ENCODE measurements at regions not wholly inside any gene's neighbourhood (a gene's known extent, or its start where the extent isn't known, plus 50 kb on each side); places are given as distances from the start of the nearest gene placed in this dataset.

DNA sequence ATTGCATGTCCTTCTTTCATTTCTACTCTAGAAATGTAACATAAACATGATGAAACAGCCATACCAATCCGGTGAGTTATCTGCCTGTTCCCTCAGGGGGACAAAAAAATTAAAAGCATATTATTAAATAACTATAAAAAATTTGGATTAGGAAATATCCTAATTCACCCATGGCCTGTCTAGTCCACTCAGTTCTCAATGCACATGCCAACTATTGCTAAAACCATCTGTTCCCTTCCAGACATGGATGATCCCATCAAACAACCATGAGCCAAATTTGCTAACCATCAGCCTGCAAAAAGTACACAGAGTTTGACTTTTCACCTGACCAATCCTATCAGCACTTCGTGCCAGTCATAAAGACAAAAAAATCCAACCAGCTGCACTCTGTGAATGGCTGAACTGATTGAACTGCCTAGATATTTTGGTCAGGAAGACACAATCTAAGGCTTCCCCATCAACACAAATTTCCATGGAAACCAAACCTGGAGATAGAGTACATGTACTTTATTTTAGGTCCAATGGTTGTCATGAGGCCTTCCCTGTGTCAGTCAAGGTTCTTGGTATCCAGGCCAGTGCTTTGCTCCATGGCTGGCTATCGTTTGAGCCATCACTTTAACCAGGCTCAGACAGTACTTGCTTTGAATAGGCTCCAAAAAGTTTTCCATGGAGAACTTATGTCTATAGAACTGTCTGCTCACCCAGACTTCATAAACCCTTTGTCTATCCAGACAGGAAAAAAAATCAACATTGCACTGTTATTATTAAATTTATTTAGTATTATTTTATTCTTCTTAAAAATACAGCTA is 570.8 kb downstream of the LTN1 start:
- TF ChIP-seq EZH2phosphoT487 (IDR thresholded peaks at IDR 0.05; ENCODE audit: low read depth, severe bottlenecking, unreplicated experiment) (no peak), EZH2 (IDR thresholded peaks at IDR 0.05; ENCODE audit: borderline replicate concordance) (no peak)
- TF ChIP-seq, protein P1, sequence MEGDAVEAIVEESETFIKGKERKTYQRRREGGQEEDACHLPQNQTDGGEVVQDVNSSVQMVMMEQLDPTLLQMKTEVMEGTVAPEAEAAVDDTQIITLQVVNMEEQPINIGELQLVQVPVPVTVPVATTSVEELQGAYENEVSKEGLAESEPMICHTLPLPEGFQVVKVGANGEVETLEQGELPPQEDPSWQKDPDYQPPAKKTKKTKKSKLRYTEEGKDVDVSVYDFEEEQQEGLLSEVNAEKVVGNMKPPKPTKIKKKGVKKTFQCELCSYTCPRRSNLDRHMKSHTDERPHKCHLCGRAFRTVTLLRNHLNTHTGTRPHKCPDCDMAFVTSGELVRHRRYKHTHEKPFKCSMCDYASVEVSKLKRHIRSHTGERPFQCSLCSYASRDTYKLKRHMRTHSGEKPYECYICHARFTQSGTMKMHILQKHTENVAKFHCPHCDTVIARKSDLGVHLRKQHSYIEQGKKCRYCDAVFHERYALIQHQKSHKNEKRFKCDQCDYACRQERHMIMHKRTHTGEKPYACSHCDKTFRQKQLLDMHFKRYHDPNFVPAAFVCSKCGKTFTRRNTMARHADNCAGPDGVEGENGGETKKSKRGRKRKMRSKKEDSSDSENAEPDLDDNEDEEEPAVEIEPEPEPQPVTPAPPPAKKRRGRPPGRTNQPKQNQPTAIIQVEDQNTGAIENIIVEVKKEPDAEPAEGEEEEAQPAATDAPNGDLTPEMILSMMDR (IDR thresholded peaks at IDR 0.05; ENCODE audit: poor library complexity): no peak
- no peaks in the 10 kb centered on the region for H3K9me3 ChIP-seq (ENCODE audit: low read depth)
- no peaks in the 10 kb centered on the region for H3K79me2 ChIP-seq
- no peaks in the 10 kb centered on the region for H3K9me2 ChIP-seq (replicated peaks; ENCODE audit: insufficient read depth)
- no peaks in the 10 kb centered on the region for H3K36me3 ChIP-seq (replicated peaks; ENCODE audit: insufficient read depth, low read depth)
- H3K4me1 ChIP-seq (ENCODE audit: insufficient read depth): peaks cover 13% of the 10 kb centered on the region
- H3K4me2 ChIP-seq: no peak overlapping the region
- H3K27me3 ChIP-seq: no peaks in the 10 kb centered on the region
- no peak overlapping the region for H3K4me3 ChIP-seq
- no peak overlapping the region for H3K27ac ChIP-seq
- no peak overlapping the region for H2AFZ ChIP-seq
- H4K20me1 ChIP-seq (ENCODE audit: insufficient read depth, poor library complexity, severe bottlenecking): no peaks in the 10 kb centered on the region
- WGBS (ENCODE audit: low lambda C conversion rate, missing lambda C conversion rate): 93% methylated on average over 3 of the region's 3 CpGs
- no peak for DNase-seq (ENCODE audit: low spot score)

DNA sequence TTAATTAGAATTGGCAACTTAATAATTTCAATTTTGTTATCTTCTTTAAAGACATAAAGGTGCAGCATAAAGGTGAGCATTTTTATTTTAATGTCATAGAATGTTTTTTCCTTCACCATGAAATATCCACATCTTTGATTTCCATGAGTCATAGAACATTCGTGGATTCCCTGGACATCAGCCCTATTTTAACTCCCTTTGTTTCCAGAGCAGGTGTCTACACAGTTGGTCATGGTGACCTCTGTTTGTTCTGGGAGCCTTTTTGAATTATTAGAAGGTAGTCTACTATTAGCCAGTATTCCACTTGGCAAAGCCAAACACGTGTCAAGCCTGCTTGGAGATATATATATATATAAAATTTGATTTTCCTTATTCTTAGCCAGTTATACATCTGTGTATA is 572.9 kb downstream of the LTN1 start:
- no peak for TF ChIP-seq EZH2phosphoT487 (IDR thresholded peaks at IDR 0.05; ENCODE audit: low read depth, severe bottlenecking, unreplicated experiment)
- TF ChIP-seq, protein P1 (IDR thresholded peaks at IDR 0.05; ENCODE audit: poor library complexity): no peak
- no peak for TF ChIP-seq EZH2 (IDR thresholded peaks at IDR 0.05; ENCODE audit: borderline replicate concordance)
- Histone ChIP-seq H3K4me3 (no peak overlapping the region), H3K4me1 (ENCODE audit: insufficient read depth) (peaks cover 13% of the 10 kb centered on the region), H3K9me3 (ENCODE audit: low read depth) (no peaks in the 10 kb centered on the region), H4K20me1 (ENCODE audit: insufficient read depth, poor library complexity, severe bottlenecking) (no peaks in the 10 kb centered on the region), H3K4me2 (no peak overlapping the region), H2AFZ (no peak overlapping the region), H3K36me3 (replicated peaks; ENCODE audit: insufficient read depth, low read depth) (no peaks in the 10 kb centered on the region), H3K27me3 (no peaks in the 10 kb centered on the region), H3K79me2 (no peaks in the 10 kb centered on the region), H3K9me2 (replicated peaks; ENCODE audit: insufficient read depth) (no peaks in the 10 kb centered on the region), H3K27ac (no peak overlapping the region)
- no peak for DNase-seq (ENCODE audit: low spot score)
- WGBS (ENCODE audit: low lambda C conversion rate, missing lambda C conversion rate): 89% methylated on average over 2 of the region's 2 CpGs

DNA sequence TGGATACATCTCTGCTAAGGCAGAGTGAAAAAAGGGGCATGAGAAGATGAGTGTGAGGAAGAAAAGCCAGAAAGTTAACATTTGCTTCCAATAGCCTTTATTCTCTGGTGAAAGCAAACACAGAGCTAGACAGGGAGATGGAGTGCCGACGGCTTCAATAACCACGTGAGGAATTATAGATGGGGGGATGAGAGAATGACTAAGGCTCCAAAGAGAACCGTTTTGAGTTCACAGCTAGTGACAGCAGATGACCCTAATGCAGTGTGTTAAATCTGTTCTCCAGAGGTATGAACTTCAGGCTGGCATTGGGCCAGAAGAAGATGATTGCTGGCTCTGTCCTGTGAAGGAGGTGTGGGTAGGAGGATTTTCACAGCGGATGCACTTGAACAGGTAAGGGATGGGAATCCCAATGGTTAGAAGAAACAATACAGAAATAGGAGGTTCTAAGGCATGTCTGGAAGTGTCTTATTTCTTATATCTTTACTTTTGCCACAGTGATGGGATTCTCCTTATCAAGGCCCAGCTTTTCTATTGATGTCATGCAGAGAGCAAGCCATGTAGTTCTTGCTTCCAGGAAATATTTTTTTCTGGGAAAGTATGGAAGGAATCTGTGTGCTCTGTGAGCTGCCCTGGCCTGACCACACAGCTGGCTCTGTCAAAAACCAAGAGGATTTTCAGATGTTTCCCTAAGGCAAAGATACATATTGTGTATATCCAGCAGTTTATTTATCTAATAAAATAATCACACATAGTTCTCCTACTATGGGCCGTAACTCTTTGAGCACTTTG is 573.8 kb downstream of the LTN1 start:
- Histone ChIP-seq H3K4me2 (no peak overlapping the region), H3K79me2 (no peaks in the 10 kb centered on the region), H3K4me1 (ENCODE audit: insufficient read depth) (peaks cover 13% of the 10 kb centered on the region), H2AFZ (no peak overlapping the region), H3K27me3 (no peaks in the 10 kb centered on the region), H3K36me3 (replicated peaks; ENCODE audit: insufficient read depth, low read depth) (no peaks in the 10 kb centered on the region), H3K9me3 (ENCODE audit: low read depth) (no peaks in the 10 kb centered on the region), H3K4me3 (no peak overlapping the region), H3K27ac (peak overlapping the region; percentile 57), H4K20me1 (ENCODE audit: insufficient read depth, poor library complexity, severe bottlenecking) (no peaks in the 10 kb centered on the region), H3K9me2 (replicated peaks; ENCODE audit: insufficient read depth) (no peaks in the 10 kb centered on the region)
- DNase-seq (ENCODE audit: low spot score): peak; percentile 10
- no peak for TF ChIP-seq EZH2phosphoT487 (IDR thresholded peaks at IDR 0.05; ENCODE audit: low read depth, severe bottlenecking, unreplicated experiment)
- TF ChIP-seq EZH2 (IDR thresholded peaks at IDR 0.05; ENCODE audit: borderline replicate concordance): no peak
- TF ChIP-seq, protein P1 (IDR thresholded peaks at IDR 0.05; ENCODE audit: poor library complexity): no peak
- WGBS (ENCODE audit: low lambda C conversion rate, missing lambda C conversion rate): 75% methylated on average over 6 of the region's 6 CpGs
